Right atrium auricular region (tissue), 2 donors: ENCODE measurements at regions not wholly inside any gene's neighbourhood (a gene's known extent, or its start where the extent isn't known, plus 50 kb on each side); places are given as distances from the start of the nearest gene placed in this dataset.

Experiments used
- DNase-seq: peaks from one replicate; pipeline ENCODE4 v3.0.0-alpha.2; 2019; ENCODE audit warnings: low spot score
- H3K27ac ChIP-seq, 2 donors: fragments of 200-600 bp; sonication (generic); 1 replicate in 1 of 2; 2 replicates in 1 of 2; pipeline ENCODE4 v1.5.1; 2016 to 2019
- H3K27me3 ChIP-seq, 2 donors: fragments of 200-600 bp; sonication (generic); one replicate each; pipeline versions ENCODE4 v1.5.1 to v1.6.0; 2017 to 2019
- H3K36me3 ChIP-seq: fragments of 200-600 bp; sonication (generic); one replicate; pipeline ENCODE4 v1.5.1; 2016
- H3K4me1 ChIP-seq, 2 donors: fragments of 200-600 bp; sonication (generic); one replicate each; pipeline versions ENCODE4 v1.5.1 to v1.6.0; 2017 to 2019
- H3K4me3 ChIP-seq, 2 donors: fragments of 200-600 bp; sonication (generic); 1 replicate in 1 of 2; 2 replicates in 1 of 2; pipeline ENCODE4 v1.5.1; 2017 to 2019; ENCODE audit warnings: mild to moderate bottlenecking in 1 of 2, moderate library complexity in 1 of 2
- H3K9me3 ChIP-seq, 2 donors: fragments of 200-600 bp; sonication (generic); one replicate each; pipeline ENCODE4 v1.5.1; 2019
- CTCF ChIP-seq, 2 donors: fragments of 200-600 bp; sonication (generic); IDR thresholded peaks; one replicate each; pipeline ENCODE4 v1.5.1; 2019; ENCODE audit warnings: antibody characterized with exemption in 2 of 2

DNA sequence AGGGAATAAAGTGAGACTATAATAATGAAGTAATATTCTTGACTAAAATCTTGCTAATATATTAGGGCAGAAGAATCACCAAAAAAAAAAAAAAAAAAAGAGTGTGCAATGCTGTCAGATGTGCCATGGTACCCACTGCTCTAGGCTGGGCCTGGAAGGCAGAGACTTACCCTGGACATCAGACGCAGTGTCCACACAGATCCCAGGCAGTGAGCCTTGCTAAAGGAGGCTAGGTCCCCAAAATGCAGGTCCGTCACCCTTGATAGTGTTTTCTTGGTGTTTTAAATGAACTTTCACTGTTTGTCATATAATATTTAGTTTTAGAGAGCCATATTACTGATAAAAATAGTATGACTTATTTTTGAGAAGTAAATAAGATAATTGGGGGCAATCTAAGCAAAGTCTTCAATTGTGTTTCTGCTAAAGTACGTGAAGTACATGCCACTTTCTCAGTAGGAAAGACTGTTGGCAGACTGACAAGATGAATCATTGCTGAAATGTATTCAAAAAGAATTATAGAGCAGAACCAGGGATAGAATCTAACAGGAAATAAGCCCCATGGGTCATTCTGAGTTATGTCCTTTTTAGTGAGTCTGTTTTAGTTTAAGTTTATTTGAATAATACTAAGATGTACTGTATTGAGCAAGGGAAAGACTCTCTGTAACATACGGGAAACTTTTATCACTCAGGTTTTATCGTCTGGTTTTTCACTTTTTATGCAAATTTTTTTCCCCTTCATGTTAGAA is 74.6 kb upstream of the PDC start:
- Histone ChIP-seq H3K36me3 (no peaks in the 10 kb centered on the region), H3K4me3 (no peak overlapping the region), H3K27me3 (no peaks in the 10 kb centered on the region), H3K9me3 (no peaks in the 10 kb centered on the region), H3K4me1 (peaks cover 0 to 11% of the 10 kb centered on the region in 2 donors), H3K27ac (no peak overlapping the region)
- no peak for TF ChIP-seq CTCF (IDR thresholded peaks at IDR 0.05)
- DNase-seq = no peak

GRCh38 chr1:186534401-186534800 is 73.5 kb upstream of the PDC start:
- Histone ChIP-seq H3K9me3 (no peaks in the 10 kb centered on the region), H3K4me1 (peaks cover 0 to 11% of the 10 kb centered on the region in 2 donors), H3K36me3 (no peaks in the 10 kb centered on the region), H3K4me3 (no peak overlapping the region), H3K27me3 (no peaks in the 10 kb centered on the region), H3K27ac (no peak overlapping the region)
- no peak for DNase-seq
- no peak for TF ChIP-seq CTCF (IDR thresholded peaks at IDR 0.05)

GRCh38 chr1:186532466-186532865 is 71.6 kb upstream of the PDC start:
- Histone ChIP-seq H3K27ac (no peak overlapping the region), H3K9me3 (no peaks in the 10 kb centered on the region), H3K4me1 (peaks cover 0 to 11% of the 10 kb centered on the region in 2 donors), H3K36me3 (no peaks in the 10 kb centered on the region), H3K27me3 (no peaks in the 10 kb centered on the region), H3K4me3 (no peak overlapping the region)
- TF ChIP-seq CTCF (IDR thresholded peaks at IDR 0.05) = no peak
- no peak for DNase-seq

GRCh38 chr1:186531561-186532165 is 70.7 kb upstream of the PDC start:
- Histone ChIP-seq H3K4me3 (no peak overlapping the region), H3K9me3 (no peaks in the 10 kb centered on the region), H3K27me3 (no peaks in the 10 kb centered on the region), H3K36me3 (no peaks in the 10 kb centered on the region), H3K4me1 (peaks cover 0 to 11% of the 10 kb centered on the region in 2 donors), H3K27ac (no peak overlapping the region)
- DNase-seq = no peak
- TF ChIP-seq CTCF (IDR thresholded peaks at IDR 0.05) = no peak

DNA sequence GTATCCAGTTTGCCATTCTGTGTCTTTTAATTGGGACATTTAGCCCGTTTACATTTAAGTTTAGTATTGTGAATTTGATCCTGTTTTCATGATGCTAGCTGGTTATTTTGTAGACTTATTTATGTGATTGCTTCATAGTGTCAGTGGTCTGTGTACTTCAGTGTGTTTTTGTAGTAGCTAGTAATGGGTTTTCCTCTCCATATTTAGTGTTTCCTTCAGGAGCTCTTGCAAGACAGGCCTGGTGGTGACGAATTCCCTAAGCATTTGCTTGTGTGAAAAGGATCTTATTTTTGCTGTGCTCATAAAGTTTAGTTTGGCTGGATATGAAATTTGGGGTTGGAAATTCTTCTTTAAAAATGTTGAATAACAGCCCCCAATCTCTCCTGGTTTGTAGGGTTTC is 69.2 kb upstream of the PDC start:
- H3K4me3 ChIP-seq = no peak overlapping the region
- no peak for TF ChIP-seq CTCF (IDR thresholded peaks at IDR 0.05)
- H3K9me3 ChIP-seq = no peaks in the 10 kb centered on the region
- H3K36me3 ChIP-seq = no peaks in the 10 kb centered on the region
- H3K27ac ChIP-seq = no peak overlapping the region
- no peaks in the 10 kb centered on the region for H3K27me3 ChIP-seq
- no peak for DNase-seq
- H3K4me1 ChIP-seq = no peaks in the 10 kb centered on the region
